K562 (cell line): ENCODE measurements at regions not wholly inside any gene's neighbourhood (a gene's known extent, or its start where the extent isn't known, plus 50 kb on each side); places are given as distances from the start of the nearest gene placed in this dataset.

ENCODE experiments used
- ATAC-seq: fragments of 200-7000 bp; cut with Tn5 transposase; 3 replicates; pipeline ENCODE4 v1.9.1; 2020; ENCODE audit warnings: moderate library complexity
- BruUV-seq: library from RNA; stranded (reverse); fragments of 400-500 nt; replicated peaks from 2 replicates; lab custom pipeline; 2021; lab: Mats Ljungman, UMichigan
- CTCF ChIA-PET: fragments of 300-600 bp; formaldehyde crosslinking; extraction: SDS; loops from one replicate; lab custom pipeline; 2021; ENCODE audit warnings: low intra/inter-chr PET ratio; lab: Yijun Ruan, JAX
- POLR2A ChIA-PET: fragments of 300-600, 350-650 bp; sonication (Branson Sonifier 250); formaldehyde crosslinking; extraction: SDS; loops from one replicate; lab custom pipeline; 2021; ENCODE audit warnings: antibody characterized with exemption, inconsistent platforms; lab: Yijun Ruan, JAX
- DNase-seq, 4 experiments: peaks; one replicate each; pipeline versions ENCODE4 v3.0.0 to v3.0.0-alpha.2; 2011 to 2018; ENCODE audit warnings: low spot score in 3 of 4, mixed read lengths in 3 of 4; ENCODE audit errors: extremely low read depth in 1 of 4
- FAIRE-seq: peaks from 2 replicates; lab custom pipeline; 2011; peaks lifted over from hg19 to GRCh38; lab: Jason Lieb, UNC
- H2AFZ ChIP-seq: 2 replicates; pipeline ENCODE4 v1.6.0; 2011; ENCODE audit warnings: low read depth, low read length, control low read depth, inconsistent platforms
- H3K27ac ChIP-seq: fragments of 200-600 bp; 3 replicates; pipeline ENCODE4 v1.8.0; 2011; ENCODE audit warnings: low read depth, mild to moderate bottlenecking, control low read depth, inconsistent platforms, low read length, moderate library complexity, mixed read lengths; ENCODE audit errors: extremely low read depth
- H3K27me3 ChIP-seq, 2 experiments: fragments of 300-600 bp in 1 of 2; 2 replicates in 1 of 2; 3 replicates in 1 of 2; pipeline versions ENCODE4 v1.6.0 to v1.8.0; 2011; ENCODE audit warnings: inconsistent platforms in 2 of 2, low read length in 2 of 2, mild to moderate bottlenecking in 1 of 2, mixed read lengths in 1 of 2, moderate library complexity in 1 of 2; ENCODE audit not compliant: control insufficient read depth in 2 of 2, insufficient read depth in 2 of 2
- H3K36me3 ChIP-seq: fragments of 300-600 bp; 3 replicates; pipeline ENCODE4 v1.8.0; 2011; ENCODE audit warnings: mild to moderate bottlenecking, low read length, inconsistent platforms; ENCODE audit not compliant: control insufficient read depth, insufficient read depth
- H3K4me1 ChIP-seq, 2 experiments: fragments of 200-600 bp in 1 of 2; replicated peaks in 1 of 2; 2 replicates in 1 of 2; 3 replicates in 1 of 2; pipeline versions ENCODE4 v1.5.1 to v1.8.0; 2011; ENCODE audit warnings: inconsistent platforms in 2 of 2, low read length in 2 of 2, mild to moderate bottlenecking in 1 of 2, mixed read lengths in 1 of 2, moderate library complexity in 1 of 2; ENCODE audit not compliant: control insufficient read depth in 2 of 2, insufficient read depth in 2 of 2
- H3K4me2 ChIP-seq: 2 replicates; pipeline ENCODE4 v1.6.1; 2011; ENCODE audit warnings: low read length, control low read depth, inconsistent platforms, mixed read lengths; ENCODE audit not compliant: insufficient read depth
- H3K4me3 ChIP-seq: fragments of 200-600 bp; sonication (generic), shearing (Covaris generic); 2 replicates; pipeline ENCODE4 v1.5.1; 2016; ENCODE audit warnings: control low read depth, inconsistent platforms
- H3K79me2 ChIP-seq: fragments of 200-600 bp; 3 replicates; pipeline ENCODE4 v1.8.0; 2011; ENCODE audit warnings: low read length, inconsistent platforms; ENCODE audit not compliant: control insufficient read depth, insufficient read depth
- H3K9ac ChIP-seq, 2 experiments: 2 replicates each; pipeline versions ENCODE4 v1.6.0 to v1.6.1; 2011; ENCODE audit warnings: low read depth in 2 of 2, low read length in 2 of 2, control low read depth in 1 of 2, inconsistent platforms in 1 of 2, mild to moderate bottlenecking in 1 of 2, mixed read lengths in 1 of 2; ENCODE audit not compliant: insufficient read depth in 1 of 2
- H3K9me1 ChIP-seq: one replicate; pipeline ENCODE4 v1.6.0; 2011; ENCODE audit warnings: inconsistent platforms, mild to moderate bottlenecking, low read length, moderate library complexity; ENCODE audit not compliant: control insufficient read depth, insufficient read depth
- H3K9me3 ChIP-seq: replicated peaks from 2 replicates; pipeline ENCODE4 v1.5.1; 2011; ENCODE audit warnings: low read depth, low read length, inconsistent platforms; ENCODE audit not compliant: control insufficient read depth, insufficient read depth
- H4K20me1 ChIP-seq: replicated peaks from 2 replicates; pipeline ENCODE4 v1.6.1; 2011; ENCODE audit warnings: low read length, inconsistent platforms, mixed read lengths; ENCODE audit not compliant: control insufficient read depth, insufficient read depth
- DPF2 ChIP-seq: fragments of 450-650 bp; IDR thresholded peaks from 2 replicates; pipeline ENCODE4 v1.6.1; 2016
- FOS ChIP-seq: IDR thresholded peaks from 3 replicates; pipeline ENCODE4 v1.6.1; 2011; ENCODE audit not compliant: insufficient read length; ENCODE audit errors: extremely low read depth
- HIVEP1 ChIP-seq: fragments of 250-450 bp; sonication (Bioruptor Pico); IDR thresholded peaks from 2 replicates; pipeline ENCODE4 v1.4.0; 2020; ENCODE audit warnings: mild to moderate bottlenecking
- HNRNPK ChIP-seq: fragments of 200-400 bp; formaldehyde crosslinking; IDR thresholded peaks from one replicate; pipeline ENCODE4 v1.6.1; 2018; ENCODE audit warnings: mild to moderate bottlenecking, low read depth, low read length; ENCODE audit not compliant: poor library complexity, severe bottlenecking
- MAFG ChIP-seq: fragments of 450-650 bp; conservative IDR thresholded peaks from 2 replicates; pipeline ENCODE4 v1.6.1; 2016; ENCODE audit warnings: missing genetic modification characterization, missing compliant biosample characterization
- MYBL2 ChIP-seq, 2 experiments: fragments of 450-650 bp in 1 of 2; sonication (generic) in 1 of 2; formaldehyde crosslinking in 1 of 2; IDR thresholded peaks; 2 replicates each; pipeline versions ENCODE4 v1.6.1 to v1.8.1; 2017 to 2022; ENCODE audit warnings: borderline replicate concordance in 1 of 2, inconsistent platforms in 1 of 2, low read depth in 1 of 2, mild to moderate bottlenecking in 1 of 2, missing genetic modification reagents in 1 of 2, moderate library complexity in 1 of 2
- NR4A1 ChIP-seq, 2 experiments: fragments of 250-450 bp in 1 of 2; fragments of 450-650 bp in 1 of 2; sonication (Bioruptor Pico) in 1 of 2; IDR thresholded peaks; 2 replicates each; pipeline versions ENCODE4 v1.4.0 to v1.6.1; 2016 to 2020; ENCODE audit warnings: mild to moderate bottlenecking in 2 of 2, missing compliant biosample characterization in 1 of 2, missing genetic modification characterization in 1 of 2, moderate library complexity in 1 of 2
- POLR3A ChIP-seq: IDR thresholded peaks from 2 replicates; pipeline ENCODE4 v1.6.1; 2011; ENCODE audit warnings: borderline replicate concordance, mild to moderate bottlenecking, moderate library complexity; ENCODE audit not compliant: insufficient read length, insufficient read depth; ENCODE audit errors: extremely low read depth
- PTRF ChIP-seq: fragments of 450-650 bp; IDR thresholded peaks from 2 replicates; pipeline ENCODE4 v1.6.1; 2016; ENCODE audit warnings: mild to moderate bottlenecking, missing genetic modification characterization, missing compliant biosample characterization
- SMC3 ChIP-seq: conservative IDR thresholded peaks from 2 replicates; pipeline ENCODE4 v1.6.1; 2011; ENCODE audit warnings: low read depth, low read length, improper control_type of control experiment; ENCODE audit not compliant: insufficient read depth
- ZBTB8A ChIP-seq: fragments of 450-650 bp; IDR thresholded peaks from 2 replicates; pipeline ENCODE4 v1.6.1; 2018; ENCODE audit warnings: mild to moderate bottlenecking, moderate library complexity; ENCODE audit not compliant: partially characterized antibody
- ZNF354B ChIP-seq: fragments of 250-450 bp; sonication (Bioruptor Pico); IDR thresholded peaks from 2 replicates; pipeline ENCODE4 v1.4.0; 2020
- ZNF445 ChIP-seq: fragments of 250-450 bp; sonication (Bioruptor Pico); IDR thresholded peaks from 2 replicates; pipeline ENCODE4 v1.4.0; 2020; ENCODE audit warnings: low read depth, mild to moderate bottlenecking, moderate library complexity
- ZNF57 ChIP-seq: fragments of 450-650 bp; formaldehyde crosslinking; IDR thresholded peaks from 2 replicates; pipeline ENCODE4 v1.4.0; 2020; ENCODE audit warnings: mild to moderate bottlenecking, moderate library complexity
- WGBS: fragments of 100-300 bp; shearing (Covaris generic); methylation state at CpG from one replicate; pipeline ENCODE4 v1.1.6; 2016; ENCODE audit warnings: low coverage, mixed read lengths; ENCODE audit not compliant: insufficient coverage; ENCODE audit errors: missing lambda C conversion rate; 5-methylcytosine and 5-hydroxymethylcytosine counted together
- in situ Hi-C: fragments of 300-500 bp; cut with MboI; formaldehyde crosslinking; loops from 4 replicates; pipeline ENCODE4 v1.15.0; 2018; ENCODE audit warnings: inconsistent platforms, mixed read lengths
- intact Hi-C: fragments of 100-400 bp; cut with micrococcal nuclease; formaldehyde crosslinking; loops from 2 replicates; pipeline ENCODE4 v1.14.2; 2022

DNA sequence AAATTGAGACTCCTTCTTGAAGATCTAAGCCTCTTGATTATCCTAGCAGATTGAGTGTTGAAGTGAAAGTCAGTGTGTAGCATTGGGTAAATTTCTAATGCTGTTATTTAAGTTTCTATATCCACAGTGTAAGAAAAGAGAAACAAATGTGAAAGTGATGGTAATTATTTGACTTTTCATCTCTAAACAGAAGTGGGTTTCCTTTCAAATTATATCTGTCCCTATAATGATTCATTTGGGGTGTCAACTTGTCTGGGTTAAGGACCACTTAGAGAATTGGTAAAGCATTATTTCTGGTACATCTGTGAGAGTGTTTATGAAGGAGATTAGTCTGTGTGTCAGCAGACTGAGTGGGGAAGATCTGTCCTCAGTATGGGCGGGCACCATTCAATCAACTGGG lies 133.0 kb upstream of the HMCN1 start (continued):
- TF ChIP-seq ZNF445 (no peak), SMC3 (no peak), ZNF57 (CRISPR knock-in tag) (no peak), POLR3A (no peak), MAFG (no peak), ZNF354B (CRISPR knock-in tag) (no peak)

DNA sequence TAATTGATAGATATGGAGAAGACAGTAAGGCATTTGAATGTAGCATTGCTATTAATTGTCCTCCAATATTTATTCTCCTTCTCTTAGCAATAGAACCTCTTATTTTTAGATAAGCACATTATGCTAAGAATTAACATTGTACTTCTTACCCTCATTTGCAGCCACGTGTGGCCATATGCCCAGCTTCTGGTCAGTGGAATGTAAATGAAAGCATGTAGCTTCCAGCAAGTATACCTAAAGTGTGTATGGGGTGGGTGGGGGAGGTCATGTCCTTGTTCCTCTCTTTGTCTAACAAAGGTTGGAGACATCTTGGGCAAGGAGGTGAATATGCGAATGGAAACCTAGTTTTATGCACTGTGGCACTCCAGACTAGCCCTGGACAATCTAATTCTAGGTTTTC lies 133.6 kb upstream of the HMCN1 start:
- 0 out of 5 replicates have a peak, but pooled peaks cover 0 to 4% of the 10 kb centered on the region in 2 experiments for H3K27me3 ChIP-seq
- no peaks in the 10 kb centered on the region for H3K4me1 ChIP-seq
- no peak for ATAC-seq
- no peak overlapping the region for H3K4me3 ChIP-seq
- in situ Hi-C loops (no loop called here), intact Hi-C loops (no loop called here)
- CTCF ChIA-PET = no interaction called here
- H3K27ac ChIP-seq = no peak overlapping the region
- no peak for DNase-seq
- H3K79me2 ChIP-seq = no peaks in the 10 kb centered on the region
- no peak overlapping the region for H2AFZ ChIP-seq
- no peak for FAIRE-seq
- TF ChIP-seq ZBTB8A = no peak
- no peak for TF ChIP-seq FOS
- no peak for TF ChIP-seq HNRNPK
- no peak for TF ChIP-seq NR4A1 (CRISPR knock-in tag; IDR thresholded peaks at IDR 0.05)
- TF ChIP-seq NR4A1 (tag; IDR thresholded peaks at IDR 0.05) = no peak
- no peak for TF ChIP-seq HIVEP1 (CRISPR knock-in tag)
- no peak for TF ChIP-seq MYBL2 (IDR thresholded peaks at IDR 0.05; ENCODE audit: low read depth)
- no peak for TF ChIP-seq MYBL2 (CRISPR knock-in tag; IDR thresholded peaks at IDR 0.05; ENCODE audit: borderline replicate concordance)
- no peak for TF ChIP-seq ZNF354B (CRISPR knock-in tag)
- TF ChIP-seq PTRF (tag) = no peak
- TF ChIP-seq DPF2 = no peak
- 0% methylated on average over 2 of the region's 2 CpGs for WGBS
- H3K9me3 ChIP-seq = no peaks in the 10 kb centered on the region
- no peaks in the 10 kb centered on the region for H3K36me3 ChIP-seq
- POLR2A ChIA-PET = no interaction called here
- H3K4me2 ChIP-seq = no peak overlapping the region
- no peaks in the 10 kb centered on the region for H3K9me1 ChIP-seq
- H3K9ac ChIP-seq = no peak overlapping the region
- no TSS peak for BruUV-seq
- H4K20me1 ChIP-seq = no peaks in the 10 kb centered on the region
